NCI-H460 (cell line): ENCODE measurements at regions not wholly inside any gene's neighbourhood (a gene's known extent, or its start where the extent isn't known, plus 50 kb on each side); places are given as distances from the start of the nearest gene placed in this dataset.

Experiments used
- DNase-seq: peaks from one replicate; pipeline ENCODE4 v3.0.0-alpha.2; 2016; ENCODE audit warnings: low read depth; ENCODE audit errors: extremely low read depth

GRCh38 chr22:49627217-49628181 is 200.2 kb downstream of the BRD1 start:
- DNase-seq = no peak

GRCh38 chr22:49626361-49627216 is 201.1 kb downstream of the BRD1 start:
- DNase-seq = no peak

- no peak for DNase-seq
Observed at GRCh38 chr22:49624421-49625177, 203.1 kb downstream of the BRD1 start.

GRCh38 chr22:49623715-49624114 is 204.0 kb downstream of the BRD1 start:
- no peak for DNase-seq

- no peak for DNase-seq
Observed at GRCh38 chr22:49623176-49623575, 204.5 kb downstream of the BRD1 start.

GRCh38 chr22:49622241-49623105 is 205.2 kb downstream of the BRD1 start:
- DNase-seq = no peak

- no peak for DNase-seq
Observed at GRCh38 chr22:49621601-49622210, 206.0 kb downstream of the BRD1 start.

- no peak for DNase-seq
Observed at GRCh38 chr22:49620666-49621065, 207.0 kb downstream of the BRD1 start.

- DNase-seq = no peak
Observed at GRCh38 chr22:49620003-49620556, 207.6 kb downstream of the BRD1 start.

GRCh38 chr22:49619301-49619700 is 208.4 kb downstream of the BRD1 start:
- DNase-seq = no peak

- no peak for DNase-seq
Observed at GRCh38 chr22:49618677-49618953, 209.1 kb downstream of the BRD1 start.

GRCh38 chr22:49617866-49618676 is 209.6 kb downstream of the BRD1 start:
- no peak for DNase-seq

- no peak for DNase-seq
Observed at GRCh38 chr22:49617264-49617663, 210.4 kb downstream of the BRD1 start.

GRCh38 chr22:49616356-49617231 is 211.1 kb downstream of the BRD1 start:
- no peak for DNase-seq

GRCh38 chr22:49614966-49615965 is 212.4 kb downstream of the BRD1 start:
- DNase-seq = no peak
